ENCODE measurements at regions not wholly inside any gene's neighbourhood (a gene's known extent, or its start where the extent isn't known, plus 50 kb on each side); places are given as distances from the start of the nearest gene placed in this dataset.

- TF ChIP-seq POLR2A (IDR thresholded peaks at IDR 0.05), result no peak
- TF ChIP-seq, protein P1, sequence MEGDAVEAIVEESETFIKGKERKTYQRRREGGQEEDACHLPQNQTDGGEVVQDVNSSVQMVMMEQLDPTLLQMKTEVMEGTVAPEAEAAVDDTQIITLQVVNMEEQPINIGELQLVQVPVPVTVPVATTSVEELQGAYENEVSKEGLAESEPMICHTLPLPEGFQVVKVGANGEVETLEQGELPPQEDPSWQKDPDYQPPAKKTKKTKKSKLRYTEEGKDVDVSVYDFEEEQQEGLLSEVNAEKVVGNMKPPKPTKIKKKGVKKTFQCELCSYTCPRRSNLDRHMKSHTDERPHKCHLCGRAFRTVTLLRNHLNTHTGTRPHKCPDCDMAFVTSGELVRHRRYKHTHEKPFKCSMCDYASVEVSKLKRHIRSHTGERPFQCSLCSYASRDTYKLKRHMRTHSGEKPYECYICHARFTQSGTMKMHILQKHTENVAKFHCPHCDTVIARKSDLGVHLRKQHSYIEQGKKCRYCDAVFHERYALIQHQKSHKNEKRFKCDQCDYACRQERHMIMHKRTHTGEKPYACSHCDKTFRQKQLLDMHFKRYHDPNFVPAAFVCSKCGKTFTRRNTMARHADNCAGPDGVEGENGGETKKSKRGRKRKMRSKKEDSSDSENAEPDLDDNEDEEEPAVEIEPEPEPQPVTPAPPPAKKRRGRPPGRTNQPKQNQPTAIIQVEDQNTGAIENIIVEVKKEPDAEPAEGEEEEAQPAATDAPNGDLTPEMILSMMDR (IDR thresholded peaks at IDR 0.05), result no peak
These were observed 61.8 kb upstream of the KLHL13 start for GRCh38 chrX:118178450-118178849.
